Middle frontal gyrus (tissue), 1 donor: ENCODE measurements at regions not wholly inside any gene's neighbourhood (a gene's known extent, or its start where the extent isn't known, plus 50 kb on each side); places are given as distances from the start of the nearest gene placed in this dataset.
"Not testable (repeated sequence)": the region's sequence is repeated elsewhere in the genome, so short reads cannot be mapped to it uniquely, and the experiment has no call there.

Experiments used
- DNase-seq: peaks from one replicate; pipeline ENCODE4 v3.0.0-alpha.2; 2015; ENCODE audit warnings: low spot score; ENCODE audit errors: extremely low spot score

- DNase-seq = no peak
Observed at GRCh38 chr4:174069848-174070330, 213.6 kb downstream of the FBXO8 start.

DNA sequence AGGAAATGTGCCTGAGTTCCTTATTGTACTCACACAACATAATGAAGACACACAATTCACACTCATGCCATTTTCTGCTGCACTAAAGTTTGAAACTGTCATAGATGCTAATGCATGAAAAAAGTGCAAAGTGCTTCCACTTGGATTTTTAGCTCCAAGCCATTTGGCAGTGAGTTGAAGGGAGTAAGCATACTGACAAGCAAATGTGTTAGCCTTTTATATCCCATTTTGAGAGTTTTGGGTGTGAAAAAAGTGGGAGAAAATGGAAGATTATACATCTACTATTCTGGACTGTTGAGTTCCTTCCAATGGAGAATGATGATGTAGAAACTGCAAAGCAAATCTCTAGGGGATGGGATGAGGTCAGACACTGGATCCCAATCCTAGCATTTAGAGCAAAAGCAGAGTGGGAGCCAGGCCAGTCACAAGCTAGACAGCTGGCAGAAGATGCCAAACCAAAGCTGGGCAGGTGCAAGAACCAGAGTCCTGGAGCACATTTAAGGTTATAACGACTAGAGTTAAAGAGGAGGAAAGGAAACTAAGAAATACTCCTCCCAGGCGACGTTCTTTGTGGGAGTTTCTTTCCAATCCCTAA is 216.8 kb downstream of the FBXO8 start:
- DNase-seq = no peak

DNA sequence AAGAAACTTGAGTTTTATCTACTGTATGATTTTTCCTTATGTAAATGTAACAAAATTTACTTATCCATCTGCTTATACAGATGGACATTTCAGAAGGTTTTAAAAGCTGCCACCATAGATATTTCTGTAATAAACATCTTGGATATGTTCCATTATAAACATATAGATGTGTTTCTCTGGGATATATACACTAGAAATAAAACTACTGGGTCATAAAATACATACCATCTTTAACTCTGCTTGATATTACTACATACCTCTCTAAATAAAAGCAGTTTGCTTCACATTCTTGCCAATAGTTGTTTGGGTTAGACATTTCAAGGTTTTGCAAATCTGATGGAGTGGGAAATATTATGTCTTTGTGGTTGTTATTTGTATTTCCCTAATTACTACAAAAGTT is 220.6 kb downstream of the FBXO8 start:
- DNase-seq = no peak

DNA sequence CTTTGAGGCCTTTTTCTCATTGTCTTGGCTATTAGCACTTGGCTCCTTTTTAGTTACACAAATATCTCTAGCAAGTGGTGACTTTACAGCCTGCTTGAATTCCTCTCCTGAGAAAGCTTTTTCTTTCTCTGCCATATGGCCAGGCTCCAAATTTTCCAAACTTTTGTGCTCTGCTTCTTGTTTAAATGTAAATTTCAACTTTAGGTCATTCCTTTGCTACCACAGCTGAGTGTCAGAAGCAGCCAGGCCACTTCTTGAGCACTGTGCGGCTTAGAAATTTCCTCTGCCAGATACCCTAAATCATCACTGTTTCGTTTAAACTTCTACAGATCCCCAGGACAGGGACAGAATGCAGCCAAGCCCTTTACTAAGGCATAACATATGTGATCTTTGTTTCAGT is 222.4 kb downstream of the FBXO8 start:
- DNase-seq = no peak

GRCh38 chr4:174058846-174059245 is 224.6 kb downstream of the FBXO8 start:
- no peak for DNase-seq

GRCh38 chr4:174056959-174057358 is 226.5 kb downstream of the FBXO8 start:
- DNase-seq = no peak

GRCh38 chr4:174055344-174055743 is 228.1 kb downstream of the FBXO8 start:
- DNase-seq = no peak

DNA sequence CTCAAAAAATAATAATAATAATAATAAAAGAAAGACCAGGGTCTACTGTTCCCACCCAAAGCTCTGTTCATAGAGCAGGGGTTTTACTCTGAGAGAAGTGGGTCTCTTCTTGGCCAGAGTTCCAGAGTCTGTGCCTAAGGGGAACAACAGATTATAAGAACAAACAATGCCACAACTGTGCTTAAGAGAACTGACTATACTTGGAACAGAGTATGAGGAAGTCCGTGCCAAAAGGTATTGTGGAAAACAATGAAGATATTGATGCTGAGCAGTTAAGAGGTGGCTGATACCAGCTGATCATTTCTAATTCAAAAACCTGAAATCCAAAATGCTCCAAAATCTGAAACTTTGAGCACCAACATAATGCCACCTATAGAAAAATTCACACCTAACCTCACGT is 229.6 kb downstream of the FBXO8 start:
- DNase-seq = no peak

DNA sequence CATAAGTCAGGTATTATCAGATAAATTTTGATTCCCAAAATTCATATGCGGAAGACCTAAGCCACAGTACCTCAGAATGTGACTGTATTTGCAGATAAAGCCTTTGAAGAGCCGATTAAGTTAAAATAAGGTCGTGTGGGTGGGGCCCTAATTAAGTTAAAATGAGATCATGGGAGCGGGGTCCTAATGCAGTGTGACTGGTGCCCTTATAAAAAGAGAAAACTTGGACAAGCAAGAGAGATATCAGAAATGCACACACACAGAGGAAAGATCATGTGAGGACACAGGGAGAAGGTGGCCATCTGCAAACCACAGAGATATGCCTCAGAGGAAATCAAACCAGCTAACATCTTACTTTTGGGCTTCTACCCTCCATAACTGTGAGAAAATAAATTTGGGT is 236.1 kb downstream of the FBXO8 start:
- DNase-seq = no peak

- DNase-seq = not testable (repeated sequence)
Observed at GRCh38 chr4:174045829-174046228, 237.6 kb downstream of the FBXO8 start.

DNA sequence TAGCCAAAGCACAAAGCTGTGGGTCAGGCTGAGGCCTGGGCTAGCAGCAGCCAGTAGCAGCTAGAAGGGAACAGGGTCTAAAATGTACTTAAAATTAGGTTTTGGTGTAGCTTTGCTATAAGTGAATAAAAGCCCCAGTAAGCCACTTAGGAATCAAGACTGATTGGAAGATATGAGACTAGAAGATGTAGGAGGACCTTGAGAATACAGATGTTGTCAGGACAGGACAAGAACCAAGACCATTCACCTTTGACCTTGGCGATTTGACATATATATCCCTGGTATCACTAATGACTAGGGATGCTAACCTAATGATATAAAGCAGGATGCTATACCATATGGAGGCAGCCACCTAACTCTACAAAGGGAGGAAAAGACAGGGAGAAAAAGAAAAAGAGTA is 238.1 kb downstream of the FBXO8 start:
- no peak for DNase-seq

DNA sequence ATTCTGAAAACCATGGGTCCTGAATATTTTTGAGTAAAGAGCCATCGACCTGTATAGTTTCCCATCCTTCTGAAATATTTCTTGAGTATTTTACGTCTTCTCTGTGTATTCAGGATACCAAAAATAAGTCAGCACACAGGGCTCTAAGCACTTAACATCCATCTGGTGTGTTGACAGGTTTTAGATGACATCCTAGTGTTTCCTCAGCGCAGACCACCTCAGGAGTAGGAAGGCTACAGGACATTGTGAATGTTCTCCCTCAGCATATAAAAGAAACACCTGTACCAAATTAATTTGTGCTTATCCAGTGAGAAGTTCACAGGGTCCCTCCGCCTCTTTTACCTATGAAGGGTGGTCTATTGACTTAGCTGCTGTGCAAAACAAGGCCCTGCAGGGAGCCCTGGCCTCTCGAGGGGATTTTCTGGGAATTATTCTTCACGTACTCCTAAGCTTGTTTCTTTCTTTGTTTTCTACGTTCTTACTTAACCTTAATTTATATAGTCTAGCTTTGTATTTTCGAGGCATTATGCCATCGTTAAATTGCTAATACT is 241.8 kb downstream of the FBXO8 start:
- DNase-seq = no peak

GRCh38 chr4:174040287-174040686 is 243.2 kb downstream of the FBXO8 start:
- DNase-seq = no peak

DNA sequence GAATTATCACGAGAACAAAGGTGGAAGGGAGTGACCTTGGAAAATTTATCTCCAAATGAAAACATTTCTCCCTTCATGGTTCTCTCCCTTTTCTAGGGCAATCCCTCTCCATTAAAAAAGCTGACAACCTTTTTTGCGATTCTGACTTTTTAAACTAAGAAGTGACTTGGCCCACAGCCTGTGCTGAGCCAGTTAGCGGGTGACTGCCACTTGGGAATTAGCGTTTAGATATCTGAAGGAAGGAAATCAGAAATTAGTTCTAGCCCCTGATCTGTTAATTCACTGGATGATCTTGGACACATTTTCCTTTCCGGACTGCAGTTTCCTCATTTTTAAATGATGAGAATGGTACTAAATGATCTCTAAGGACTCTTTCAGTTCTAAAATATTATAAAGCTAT is 245.0 kb downstream of the FBXO8 start:
- DNase-seq = no peak

DNA sequence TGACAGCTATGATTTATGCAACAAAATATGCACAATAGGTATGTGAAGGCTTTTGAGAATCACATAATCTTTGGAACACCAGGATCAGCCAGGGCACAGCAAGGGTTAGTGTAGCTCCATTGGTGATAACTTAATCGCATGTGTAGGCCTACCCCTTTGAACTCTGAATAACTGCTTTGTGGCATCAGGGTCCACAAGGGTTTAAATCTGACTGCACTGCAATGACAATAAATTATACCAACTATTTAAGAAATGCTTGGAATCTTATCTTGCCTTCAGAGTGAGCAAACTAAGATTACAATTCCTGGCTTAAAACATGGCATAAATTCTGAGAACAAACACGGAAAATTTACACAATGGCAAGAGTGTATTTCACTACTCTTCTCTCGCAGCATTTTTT is 245.8 kb downstream of the FBXO8 start:
- no peak for DNase-seq

GRCh38 chr4:174037049-174037448 is 246.4 kb downstream of the FBXO8 start:
- DNase-seq = no peak

- DNase-seq = no peak
Observed at GRCh38 chr4:174036576-174036975, 246.9 kb downstream of the FBXO8 start.

- DNase-seq = no peak
Observed at GRCh38 chr4:174036111-174036510, 247.4 kb downstream of the FBXO8 start.

DNA sequence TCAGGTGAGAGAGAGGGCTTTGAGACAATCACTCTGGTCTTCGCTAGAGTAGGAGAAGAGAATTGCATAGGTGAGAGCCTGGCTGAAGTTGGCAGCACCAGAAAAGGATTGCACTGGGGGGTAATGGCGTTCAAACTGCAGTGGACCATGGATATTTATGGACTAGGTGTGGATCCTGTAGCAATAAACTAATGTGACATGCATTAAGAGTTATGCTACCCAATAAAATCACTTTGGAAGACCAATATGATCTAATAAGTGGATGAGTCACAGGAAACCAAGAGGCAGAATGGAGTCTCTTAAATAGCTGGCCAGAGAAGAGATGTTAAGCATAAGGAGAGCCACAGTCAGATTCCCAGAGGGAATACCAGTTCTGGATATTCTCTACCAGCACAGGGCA is 259.8 kb downstream of the FBXO8 start:
- no peak for DNase-seq

- DNase-seq = no peak
Observed at GRCh38 chr4:174018236-174018635, 265.2 kb downstream of the FBXO8 start.

- DNase-seq = no peak
Observed at GRCh38 chr4:174016251-174016650, 267.2 kb downstream of the FBXO8 start.

DNA sequence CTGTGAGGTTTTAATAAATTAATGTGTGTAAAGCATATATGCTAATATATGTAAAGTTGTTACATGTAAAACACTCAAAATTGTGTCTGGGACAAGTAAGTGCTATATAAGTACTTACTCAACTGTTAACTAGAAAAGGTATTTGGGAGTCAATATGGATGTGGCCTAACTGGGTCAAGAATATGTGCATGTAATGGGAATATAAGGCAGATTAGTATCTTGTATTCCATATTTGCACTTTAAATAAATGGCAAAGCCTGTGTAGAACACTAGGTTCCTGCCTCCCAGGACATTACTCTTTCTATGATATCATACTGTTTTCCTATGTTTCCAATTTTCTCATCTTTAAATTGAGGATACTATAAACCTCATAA is 270.6 kb downstream of the FBXO8 start:
- DNase-seq = no peak

DNA sequence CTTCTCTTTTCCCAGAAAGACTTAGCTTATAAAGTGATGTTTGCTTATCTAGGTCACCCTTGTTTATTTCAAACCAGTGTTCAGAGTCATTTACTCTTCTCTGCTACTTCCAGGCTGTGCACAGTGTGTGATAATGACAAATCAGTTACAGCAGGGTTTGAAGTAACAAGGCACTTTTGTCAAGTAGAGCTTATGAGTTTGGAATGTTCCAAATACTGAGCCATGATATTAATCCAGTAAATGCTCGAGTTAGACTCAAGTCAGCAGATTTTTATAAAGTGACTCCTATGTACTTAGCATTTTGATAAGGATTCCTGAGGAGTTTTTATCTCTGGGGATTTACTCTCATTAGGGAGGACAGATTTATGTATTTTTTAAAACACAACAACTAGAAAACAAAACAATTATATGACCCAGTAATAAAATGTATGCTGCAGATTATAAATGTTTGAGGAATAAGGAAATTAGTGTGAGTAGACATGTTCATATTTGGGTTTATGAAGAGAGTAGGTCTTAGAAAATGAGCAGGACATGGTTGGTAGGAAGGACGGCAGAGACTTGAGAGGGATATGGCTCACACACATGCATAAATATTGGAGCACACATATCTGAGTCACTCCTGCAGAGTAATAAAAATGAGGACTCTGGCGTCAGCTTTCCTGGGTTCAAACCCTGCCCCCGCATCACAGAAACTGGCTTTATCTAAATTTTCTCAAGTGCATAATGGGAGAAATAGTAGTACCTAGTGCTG is 271.2 kb downstream of the FBXO8 start:
- DNase-seq = no peak
